ENCODE measurements at regions not wholly inside any gene's neighbourhood (a gene's known extent, or its start where the extent isn't known, plus 50 kb on each side); places are given as distances from the start of the nearest gene placed in this dataset.

GRCh38 chr17:27980043-27980442, 62.4 kb upstream of the NLK start:
- TF ChIP-seq EZH2 (IDR thresholded peaks at IDR 0.05; ENCODE audit: low read length, missing control alignments) (no peak), CTCF (conservative IDR thresholded peaks at IDR 0.05 in 1 of 2, IDR thresholded peaks at IDR 0.05 in 1 of 2; ENCODE audit: low read depth in 1 of 2, low read length in 2 of 2) (no peak)
